Nephron progenitor cell (in vitro differentiated cells): ENCODE measurements at regions not wholly inside any gene's neighbourhood (a gene's known extent, or its start where the extent isn't known, plus 50 kb on each side); places are given as distances from the start of the nearest gene placed in this dataset.

Experiments
- DNase-seq: peaks from one replicate; pipeline ENCODE4 v3.0.0; 2021
- H3K27ac Mint-ChIP-seq: 2 replicates; pipeline ENCODE4 v1.8.0; 2021; ENCODE audit warnings: mild to moderate bottlenecking, moderate library complexity, mixed read lengths
- H3K27me3 Mint-ChIP-seq: 2 replicates; pipeline ENCODE4 v1.8.0; 2021; ENCODE audit warnings: mild to moderate bottlenecking, low read depth, mixed read lengths; ENCODE audit not compliant: poor library complexity
- H3K36me3 Mint-ChIP-seq: 2 replicates; pipeline ENCODE4 v1.8.0; 2021; ENCODE audit warnings: low read depth, mixed read lengths
- H3K4me1 Mint-ChIP-seq: 2 replicates; pipeline ENCODE4 v1.8.0; 2021; ENCODE audit warnings: mixed read lengths
- H3K4me3 Mint-ChIP-seq: 2 replicates; pipeline ENCODE4 v1.8.0; 2021; ENCODE audit warnings: mild to moderate bottlenecking, moderate library complexity, mixed read lengths
- H3K9me3 Mint-ChIP-seq: 2 replicates; pipeline ENCODE4 v1.8.0; 2021; ENCODE audit warnings: mild to moderate bottlenecking, moderate library complexity, mixed read lengths
- CTCF ChIP-seq: fragments of 200-600 bp; sonication (generic); IDR thresholded peaks from 2 replicates; pipeline ENCODE4 v1.5.0; 2021; ENCODE audit warnings: antibody characterized with exemption

DNA sequence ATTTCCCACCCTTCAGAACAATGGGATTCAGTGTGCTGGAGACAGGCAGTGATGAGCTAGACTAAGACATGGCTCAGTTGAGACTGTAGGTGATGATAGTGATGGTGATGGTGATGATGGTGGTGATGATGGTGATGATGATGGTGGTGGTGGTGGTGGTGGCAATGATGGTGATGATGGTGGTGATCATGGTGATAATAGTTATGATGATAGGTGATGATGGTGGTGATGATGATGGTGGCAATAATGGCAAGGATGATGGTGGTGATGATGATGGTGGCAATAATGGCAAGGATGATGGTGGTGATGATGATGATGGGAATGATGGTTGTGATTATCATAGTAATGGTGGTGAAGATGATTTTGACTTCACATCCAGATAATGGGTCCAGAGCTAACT is 176.7 kb downstream of the NXNL2 start:
- H3K27me3 Mint-ChIP-seq = peaks cover 4% of the 10 kb centered on the region
- H3K9me3 Mint-ChIP-seq = peaks cover 37% of the 10 kb centered on the region
- no peak overlapping the region for H3K27ac Mint-ChIP-seq

DNA sequence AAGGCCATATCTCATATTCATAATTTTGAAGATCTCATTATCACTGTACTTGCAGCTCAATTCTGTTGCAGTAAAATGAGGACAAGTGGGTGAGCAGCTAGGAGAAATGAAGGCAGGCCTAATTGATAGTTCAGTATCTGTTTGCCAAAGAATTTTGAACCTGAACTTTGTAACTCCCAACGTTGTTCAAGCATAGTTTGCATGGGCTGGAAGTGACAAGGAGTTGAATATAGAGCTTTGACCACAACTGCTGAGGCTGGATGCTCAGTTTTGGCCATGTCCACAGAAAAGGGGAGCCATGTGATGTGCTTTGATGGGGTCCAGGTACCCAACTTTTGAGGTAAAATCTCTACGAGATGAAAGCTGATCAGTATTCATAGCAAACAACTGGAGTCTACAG is 177.5 kb downstream of the NXNL2 start:
- Mint-ChIP-seq H3K4me1 (peaks cover 13% of the 10 kb centered on the region), H3K9me3 (peaks cover 37% of the 10 kb centered on the region), H3K27me3 (peaks cover 7% of the 10 kb centered on the region), H3K27ac (no peak overlapping the region), H3K4me3 (no peak overlapping the region), H3K36me3 (no peaks in the 10 kb centered on the region)
- no peak for TF ChIP-seq CTCF
- DNase-seq = no peak

More for the DNA sequence above, 176.7 kb downstream of the NXNL2 start:
- TF ChIP-seq CTCF = no peak
- H3K4me3 Mint-ChIP-seq = no peak overlapping the region
- peaks cover 16% of the 10 kb centered on the region for H3K4me1 Mint-ChIP-seq
- no peak for DNase-seq
- no peaks in the 10 kb centered on the region for H3K36me3 Mint-ChIP-seq

- DNase-seq = no peak
- H3K36me3 Mint-ChIP-seq = no peaks in the 10 kb centered on the region
- H3K27me3 Mint-ChIP-seq = peaks cover 7% of the 10 kb centered on the region
- TF ChIP-seq CTCF = no peak
- H3K27ac Mint-ChIP-seq = no peak overlapping the region
- H3K4me1 Mint-ChIP-seq = peaks cover 13% of the 10 kb centered on the region
- H3K9me3 Mint-ChIP-seq = peaks cover 31% of the 10 kb centered on the region
- no peak overlapping the region for H3K4me3 Mint-ChIP-seq
Observed at GRCh38 chr9:88713010-88713409, 178.0 kb downstream of the NXNL2 start.

- no peaks in the 10 kb centered on the region for H3K36me3 Mint-ChIP-seq
- no peak for DNase-seq
- peaks cover 13% of the 10 kb centered on the region for H3K4me1 Mint-ChIP-seq
- H3K27ac Mint-ChIP-seq = no peak overlapping the region
- no peak overlapping the region for H3K4me3 Mint-ChIP-seq
- peaks cover 2% of the 10 kb centered on the region for H3K27me3 Mint-ChIP-seq
- no peak for TF ChIP-seq CTCF
- H3K9me3 Mint-ChIP-seq = peaks cover 20% of the 10 kb centered on the region
Observed at GRCh38 chr9:88716596-88717290, 181.8 kb downstream of the NXNL2 start.

GRCh38 chr9:88721025-88721424 is 186.0 kb downstream of the NXNL2 start:
- Mint-ChIP-seq H3K4me1 (peaks cover 7% of the 10 kb centered on the region), H3K36me3 (no peaks in the 10 kb centered on the region), H3K27me3 (peaks cover 2% of the 10 kb centered on the region), H3K27ac (no peak overlapping the region), H3K9me3 (peaks cover 5% of the 10 kb centered on the region), H3K4me3 (no peak overlapping the region)
- no peak for DNase-seq
- no peak for TF ChIP-seq CTCF
